ENCODE measurements at regions not wholly inside any gene's neighbourhood (a gene's known extent, or its start where the extent isn't known, plus 50 kb on each side); places are given as distances from the start of the nearest gene placed in this dataset.
"Not testable (repeated sequence)": the region's sequence is repeated elsewhere in the genome, so short reads cannot be mapped to it uniquely, and the experiment has no call there.

GRCh38 chr6:133806382-133807140 lies 82.4 kb upstream of the TCF21 start:
- no peak for TF ChIP-seq CTCF (IDR thresholded peaks at IDR 0.05)
- Histone ChIP-seq H3K4me3 (ENCODE audit: low read depth in 1 of 2, low read length in 1 of 2) (no peak overlapping the region), H3K36me3 (no peaks in the 10 kb centered on the region), H3K9me3 (no peaks in the 10 kb centered on the region), H3K27ac (no peak overlapping the region), H3K27me3 (no peaks in the 10 kb centered on the region), H3K4me1 (ENCODE audit: control insufficient read depth in 1 of 2, insufficient read depth in 1 of 2, low read depth in 1 of 2, low read length in 1 of 2) (no peaks in the 10 kb centered on the region)

GRCh38 chr6:133807501-133807900 lies 81.4 kb upstream of the TCF21 start:
- Histone ChIP-seq H3K27me3 (no peaks in the 10 kb centered on the region), H3K36me3 (no peaks in the 10 kb centered on the region), H3K4me3 (ENCODE audit: low read depth in 1 of 2, low read length in 1 of 2) (no peak overlapping the region), H3K4me1 (ENCODE audit: control insufficient read depth in 1 of 2, insufficient read depth in 1 of 2, low read depth in 1 of 2, low read length in 1 of 2) (no peaks in the 10 kb centered on the region), H3K9me3 (no peaks in the 10 kb centered on the region), H3K27ac (no peak overlapping the region)
- no peak for TF ChIP-seq CTCF (IDR thresholded peaks at IDR 0.05)

- no peak for TF ChIP-seq CTCF (IDR thresholded peaks at IDR 0.05)
- Histone ChIP-seq H3K27ac (no peak overlapping the region), H3K9me3 (no peaks in the 10 kb centered on the region), H3K4me1 (ENCODE audit: control insufficient read depth in 1 of 2, insufficient read depth in 1 of 2, low read depth in 1 of 2, low read length in 1 of 2) (no peaks in the 10 kb centered on the region), H3K4me3 (ENCODE audit: low read depth in 1 of 2, low read length in 1 of 2) (no peak overlapping the region), H3K27me3 (no peaks in the 10 kb centered on the region), H3K36me3 (no peaks in the 10 kb centered on the region)
Observed at GRCh38 chr6:133809406-133809805, 79.5 kb upstream of the TCF21 start.

DNA sequence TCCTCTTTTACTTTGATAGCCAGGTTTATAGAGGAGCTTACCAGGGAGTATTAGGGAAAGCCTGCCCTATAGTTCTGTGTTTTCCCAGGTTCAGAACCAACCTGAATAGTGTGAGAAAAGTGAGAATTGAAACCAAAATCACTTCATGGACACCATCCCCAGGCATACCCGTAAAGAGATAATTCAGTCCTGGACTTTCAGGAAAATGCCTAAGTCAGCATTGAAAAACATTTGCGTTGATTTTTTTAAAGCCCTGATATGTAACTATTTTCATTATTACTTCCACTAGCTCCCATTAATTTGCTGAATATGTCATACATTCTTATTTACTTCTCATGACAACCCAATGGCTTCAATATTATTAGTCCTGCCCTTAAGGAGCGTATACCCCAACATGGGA lies 77.4 kb upstream of the TCF21 start:
- Histone ChIP-seq H3K27me3 (no peaks in the 10 kb centered on the region), H3K36me3 (no peaks in the 10 kb centered on the region), H3K4me1 (ENCODE audit: control insufficient read depth in 1 of 2, insufficient read depth in 1 of 2, low read depth in 1 of 2, low read length in 1 of 2) (no peaks in the 10 kb centered on the region), H3K9me3 (no peaks in the 10 kb centered on the region), H3K27ac (no peak overlapping the region), H3K4me3 (ENCODE audit: low read depth in 1 of 2, low read length in 1 of 2) (no peak overlapping the region)
- TF ChIP-seq CTCF (IDR thresholded peaks at IDR 0.05) = no peak

DNA sequence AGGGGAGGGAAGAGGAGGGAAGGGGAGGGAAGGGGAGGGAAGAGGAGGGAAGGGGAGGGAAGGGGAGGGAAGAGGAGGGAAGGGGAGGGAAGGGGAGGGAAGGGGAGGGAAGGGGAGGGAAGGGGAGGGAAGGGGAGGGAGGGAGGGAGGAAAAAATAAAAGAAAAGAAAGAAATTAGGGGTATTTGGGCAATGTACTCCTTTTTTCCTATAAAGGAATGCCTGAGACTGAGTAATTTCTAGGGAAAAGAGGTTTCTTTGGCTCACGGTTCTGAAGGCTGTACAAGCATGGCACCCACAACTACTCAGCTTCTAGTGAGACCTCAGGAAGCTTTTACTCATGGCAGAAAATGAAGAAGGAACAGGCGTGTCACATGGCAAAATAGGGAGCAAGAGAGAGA lies 76.5 kb upstream of the TCF21 start:
- H3K27me3 ChIP-seq; H3K4me3 ChIP-seq (ENCODE audit: low read depth in 1 of 2, low read length in 1 of 2); H3K9me3 ChIP-seq; H3K36me3 ChIP-seq; H3K4me1 ChIP-seq (ENCODE audit: control insufficient read depth in 1 of 2, insufficient read depth in 1 of 2, low read depth in 1 of 2, low read length in 1 of 2); H3K27ac ChIP-seq: not testable (repeated sequence)

DNA sequence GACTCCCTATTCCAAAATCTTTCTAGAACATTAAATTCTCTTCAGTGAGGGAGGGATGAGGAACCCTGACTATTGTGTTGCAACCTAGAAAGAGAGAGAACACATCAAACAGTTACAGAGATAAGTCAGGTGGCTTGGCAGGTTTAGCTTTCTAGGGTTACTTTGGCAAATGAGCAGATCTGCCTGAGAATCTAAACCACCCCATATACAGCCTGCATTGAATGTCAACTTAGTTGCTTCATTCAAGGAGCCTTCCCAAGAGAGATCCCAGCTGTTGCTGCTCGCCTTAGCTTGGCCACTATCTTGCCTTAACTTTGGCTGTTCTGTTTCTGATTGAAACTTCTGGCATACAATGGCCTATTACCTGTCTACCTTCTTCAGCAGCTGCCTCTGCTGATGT lies 74.7 kb upstream of the TCF21 start:
- Histone ChIP-seq H3K27me3 (no peaks in the 10 kb centered on the region), H3K4me3 (ENCODE audit: low read depth in 1 of 2, low read length in 1 of 2) (no peak overlapping the region), H3K4me1 (ENCODE audit: control insufficient read depth in 1 of 2, insufficient read depth in 1 of 2, low read depth in 1 of 2, low read length in 1 of 2) (no peaks in the 10 kb centered on the region), H3K36me3 (no peaks in the 10 kb centered on the region), H3K27ac (no peak overlapping the region), H3K9me3 (no peaks in the 10 kb centered on the region)
- no peak for TF ChIP-seq CTCF (IDR thresholded peaks at IDR 0.05)
